Heart left ventricle (tissue), 16 donors: ENCODE measurements at regions not wholly inside any gene's neighbourhood (a gene's known extent, or its start where the extent isn't known, plus 50 kb on each side); places are given as distances from the start of the nearest gene placed in this dataset.

ENCODE experiments used
- ATAC-seq, 4 donors: fragments of 200-7000 bp; cut with Tn5 transposase; one replicate each; pipeline ENCODE4 v1.9.1; 2020 to 2022; ENCODE audit warnings: moderate library complexity in 4 of 4, mild to moderate bottlenecking in 3 of 4, moderate number of reproducible peaks in 1 of 4
- DNase-seq, 5 donors: peaks; one replicate each; pipeline ENCODE4 v3.0.0-alpha.2; 2020
- H3K27ac ChIP-seq, 12 donors: fragments of 200-600 bp; sonication (generic) in 4 of 12; one replicate each; pipeline versions ENCODE4 v1.5.0 to v1.8.0; 2016 to 2022; ENCODE audit warnings: mild to moderate bottlenecking in 2 of 12
- H3K27me3 ChIP-seq, 9 donors: fragments of 200-600 bp; sonication (generic) in 2 of 9; one replicate each; pipeline versions ENCODE4 v1.5.1 to v1.8.0; 2016 to 2022; ENCODE audit warnings: mild to moderate bottlenecking in 3 of 9
- H3K36me3 ChIP-seq, 9 donors: fragments of 200-600 bp; sonication (generic) in 2 of 9; one replicate each; pipeline versions ENCODE4 v1.5.0 to v1.8.0; 2018 to 2022; ENCODE audit warnings: mild to moderate bottlenecking in 2 of 9
- H3K4me1 ChIP-seq, 12 donors: fragments of 200-600 bp; sonication (generic) in 4 of 12; one replicate each; pipeline versions ENCODE4 v1.5.0 to v1.8.0; 2016 to 2022; ENCODE audit warnings: mild to moderate bottlenecking in 3 of 12
- H3K4me3 ChIP-seq, 12 donors: fragments of 200-600 bp; sonication (generic) in 4 of 12; one replicate each; pipeline versions ENCODE4 v1.5.0 to v1.8.0; 2017 to 2022; ENCODE audit warnings: mild to moderate bottlenecking in 9 of 12, moderate library complexity in 4 of 12
- H3K9me3 ChIP-seq, 12 donors: fragments of 200-600 bp; sonication (generic) in 4 of 12; one replicate each; pipeline versions ENCODE4 v1.5.0 to v1.8.0; 2016 to 2022; ENCODE audit warnings: mild to moderate bottlenecking in 1 of 12
- POLR2A ChIP-seq, 2 donors: fragments of 450-650 bp; IDR thresholded peaks; one replicate each; pipeline ENCODE4 v1.6.1; 2017; ENCODE audit warnings: antibody characterized with exemption in 2 of 2, mild to moderate bottlenecking in 2 of 2, moderate library complexity in 2 of 2
- WGBS, 4 donors: extraction: QIAGEN DNeasy Blood & Tissue Kit in 2 of 4; methylation state at CpG; one replicate each; pipeline versions ENCODE4 v1.1.5 to v1.1.7; 2013 to 2018; 5-methylcytosine and 5-hydroxymethylcytosine counted together
- intact Hi-C, 10 donors: fragments of 100-400 bp; cut with DNase I; formaldehyde crosslinking; loops; one replicate each; pipeline versions ENCODE4 v1.11.1 to v1.14.2; 2022
- TF ChIP-seq, protein P1 (sequence below), 12 donors: fragments of 200-600 bp; sonication (generic) in 4 of 12; IDR thresholded peaks; one replicate each; pipeline versions ENCODE4 v1.5.0 to v1.8.0; 2018 to 2022; ENCODE audit warnings: antibody characterized with exemption in 12 of 12, mild to moderate bottlenecking in 5 of 12
- donor health status: ischemic (EF 13 %, LVEDD 7.1; RV severe dilation, severe dysfunction).
- donor health status: healthy with polysubstance abuse.
- donor health status: DM: no; HTN: yes; CAD: no.
- donor health status: DM: no; HTN: no; CAD: no.
- donor health status: ischemic (EF 25% LVEDD 6.9; RV normal size, moderate dysfunction).
- donor health status: ischemic (EF 25% LVEDD 5.7; RV mildly dilated, moderate dysfunction).
- donor health status: healthy.
- donor health status: DM: yes; HTN: yes; CAD: no.
- donor health status: ischemic (EF 35%, LVEDD 5.7; RV mildly dilated, moderate dysfunction).
- donor health status: nonischemic (EF 11% LVEDD 7.7; RV severe dilation, severe dysfunction).
- donor health status: DM: yes; HTN: yes; CAD: no.
- donor health status: PGD.
- donor health status: ischemic (EF 29% LVEDD 5.4; RV normal size, mild dysfunction).
- donor health status: nonischemic (EF 23%, LVEDD 6.1; RV moderate dilation, normal function).

GRCh38 chr5:167964529-167964928 lies 326.9 kb upstream of the WWC1 start:
- no peak for TF ChIP-seq POLR2A (IDR thresholded peaks at IDR 0.05)
- TF ChIP-seq, protein P1, sequence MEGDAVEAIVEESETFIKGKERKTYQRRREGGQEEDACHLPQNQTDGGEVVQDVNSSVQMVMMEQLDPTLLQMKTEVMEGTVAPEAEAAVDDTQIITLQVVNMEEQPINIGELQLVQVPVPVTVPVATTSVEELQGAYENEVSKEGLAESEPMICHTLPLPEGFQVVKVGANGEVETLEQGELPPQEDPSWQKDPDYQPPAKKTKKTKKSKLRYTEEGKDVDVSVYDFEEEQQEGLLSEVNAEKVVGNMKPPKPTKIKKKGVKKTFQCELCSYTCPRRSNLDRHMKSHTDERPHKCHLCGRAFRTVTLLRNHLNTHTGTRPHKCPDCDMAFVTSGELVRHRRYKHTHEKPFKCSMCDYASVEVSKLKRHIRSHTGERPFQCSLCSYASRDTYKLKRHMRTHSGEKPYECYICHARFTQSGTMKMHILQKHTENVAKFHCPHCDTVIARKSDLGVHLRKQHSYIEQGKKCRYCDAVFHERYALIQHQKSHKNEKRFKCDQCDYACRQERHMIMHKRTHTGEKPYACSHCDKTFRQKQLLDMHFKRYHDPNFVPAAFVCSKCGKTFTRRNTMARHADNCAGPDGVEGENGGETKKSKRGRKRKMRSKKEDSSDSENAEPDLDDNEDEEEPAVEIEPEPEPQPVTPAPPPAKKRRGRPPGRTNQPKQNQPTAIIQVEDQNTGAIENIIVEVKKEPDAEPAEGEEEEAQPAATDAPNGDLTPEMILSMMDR (IDR thresholded peaks at IDR 0.05) = peak in 1 of 12 donors; percentile 18
- intact Hi-C loops = no loop called here
- ATAC-seq = no peak
- Histone ChIP-seq H3K27me3 (no peaks in the 10 kb centered on the region), H3K36me3 (no peaks in the 10 kb centered on the region), H3K9me3 (no peaks in the 10 kb centered on the region), H3K4me3 (no peak overlapping the region), H3K27ac (no peak overlapping the region), H3K4me1 (peaks cover 0 to 44% (median 13%) of the 10 kb centered on the region in 12 donors)
- WGBS, 4 donors = 72 to 75% (median 74%) methylated on average over 3 of the region's 3 CpGs
- no peak for DNase-seq

DNA sequence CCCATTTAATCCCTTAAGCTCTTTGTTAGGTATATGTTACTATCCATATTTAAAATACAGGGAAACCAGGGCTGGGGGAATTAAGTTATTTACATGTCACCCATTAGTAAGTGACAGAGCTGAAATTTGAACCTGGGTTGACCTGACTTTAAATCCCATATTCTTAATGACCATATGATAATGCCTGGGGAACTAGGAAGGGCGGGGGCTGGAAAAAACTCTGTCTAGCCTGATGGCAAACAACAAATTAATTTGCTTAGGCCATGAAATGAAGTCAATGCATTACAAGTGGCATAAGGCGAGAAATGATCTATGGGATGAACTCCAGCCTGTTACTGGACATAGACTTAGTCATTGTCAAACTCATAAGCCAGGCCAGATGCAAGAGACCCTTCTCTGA lies 325.7 kb upstream of the WWC1 start:
- no peak overlapping the region for H3K27ac ChIP-seq
- no peaks in the 10 kb centered on the region for H3K27me3 ChIP-seq
- H3K9me3 ChIP-seq = no peaks in the 10 kb centered on the region
- ATAC-seq = no peak
- H3K4me3 ChIP-seq = no peak overlapping the region
- no peak for DNase-seq
- no peaks in the 10 kb centered on the region for H3K36me3 ChIP-seq
- TF ChIP-seq, protein P1 (IDR thresholded peaks at IDR 0.05) = no peak
- no peak for TF ChIP-seq POLR2A (IDR thresholded peaks at IDR 0.05)
- 91 to 93% (median 91%) methylated on average over 2 of the region's 2 CpGs for WGBS, 4 donors
- intact Hi-C loops = no loop called here
- peaks cover 0 to 37% (median 12%) of the 10 kb centered on the region in 12 donors for H3K4me1 ChIP-seq

- DNase-seq (no peak), ATAC-seq (no peak)
- Histone ChIP-seq H3K36me3 (no peaks in the 10 kb centered on the region), H3K27ac (no peak overlapping the region), H3K9me3 (no peaks in the 10 kb centered on the region), H3K27me3 (no peaks in the 10 kb centered on the region), H3K4me3 (no peak overlapping the region), H3K4me1 (peaks cover 0 to 28% (median 10%) of the 10 kb centered on the region in 12 donors)
- 70 to 74% (median 72%) methylated on average over 3 of the region's 3 CpGs for WGBS, 4 donors
- intact Hi-C loops = no loop called here
- TF ChIP-seq, protein P1 (IDR thresholded peaks at IDR 0.05) = no peak
- TF ChIP-seq POLR2A (IDR thresholded peaks at IDR 0.05) = no peak
Observed at GRCh38 chr5:167966979-167967378, 324.5 kb upstream of the WWC1 start.

GRCh38 chr5:167967494-167968177 lies 323.8 kb upstream of the WWC1 start:
- Histone ChIP-seq H3K4me1 (peaks cover 0 to 30% (median 8%) of the 10 kb centered on the region in 12 donors), H3K36me3 (no peaks in the 10 kb centered on the region), H3K27me3 (no peaks in the 10 kb centered on the region), H3K4me3 (no peak overlapping the region), H3K9me3 (no peaks in the 10 kb centered on the region), H3K27ac (no peak overlapping the region)
- TF ChIP-seq, protein P1 (IDR thresholded peaks at IDR 0.05) = peak in 1 of 12 donors; percentile 8
- no peak for TF ChIP-seq POLR2A (IDR thresholded peaks at IDR 0.05)
- no peak for DNase-seq
- ATAC-seq = no peak
- intact Hi-C loops = no loop called here
- WGBS, 4 donors = 14 to 25% (median 17%) methylated on average over 7 of the region's 7 CpGs
